Type B pancreatic cell (in vitro differentiated cells): ENCODE measurements at regions not wholly inside any gene's neighbourhood (a gene's known extent, or its start where the extent isn't known, plus 50 kb on each side); places are given as distances from the start of the nearest gene placed in this dataset.

Experiments
- DNase-seq: peaks from one replicate; pipeline ENCODE4 v3.0.0; 2021; ENCODE audit warnings: mixed read lengths; ENCODE audit not compliant: unreplicated experiment; ENCODE audit errors: extremely low spot score
- H3K27ac Mint-ChIP-seq: 2 replicates; pipeline ENCODE4 v1.8.0; 2021; ENCODE audit warnings: mild to moderate bottlenecking, mixed read lengths
- H3K27me3 Mint-ChIP-seq: 2 replicates; pipeline ENCODE4 v1.8.0; 2021; ENCODE audit warnings: mixed read lengths
- H3K36me3 Mint-ChIP-seq: 2 replicates; pipeline ENCODE4 v1.8.0; 2021; ENCODE audit warnings: mixed read lengths
- H3K4me1 Mint-ChIP-seq: one replicate; pipeline ENCODE4 v1.8.0; 2021; ENCODE audit warnings: mixed read lengths; ENCODE audit not compliant: unreplicated experiment
- H3K4me3 Mint-ChIP-seq: 2 replicates; pipeline ENCODE4 v1.8.0; 2021; ENCODE audit warnings: mild to moderate bottlenecking, mixed read lengths
- H3K9me3 Mint-ChIP-seq: 2 replicates; pipeline ENCODE4 v1.8.0; 2021; ENCODE audit warnings: mixed read lengths
- CTCF ChIP-seq: fragments of 200-600 bp; sonication (generic); conservative IDR thresholded peaks from 2 replicates; pipeline ENCODE4 v1.5.0; 2021; ENCODE audit warnings: antibody characterized with exemption, mild to moderate bottlenecking

GRCh38 chr14:98889836-98890185, 382.2 kb downstream of the BCL11B start:
- Mint-ChIP-seq H3K27ac (no peak overlapping the region), H3K4me1 (peaks cover 8% of the 10 kb centered on the region), H3K27me3 (no peaks in the 10 kb centered on the region), H3K9me3 (peaks cover 4% of the 10 kb centered on the region), H3K36me3 (no peaks in the 10 kb centered on the region), H3K4me3 (no peak overlapping the region)
- TF ChIP-seq CTCF: no peak
- no peak for DNase-seq

- Mint-ChIP-seq H3K9me3 (no peaks in the 10 kb centered on the region), H3K27me3 (no peaks in the 10 kb centered on the region), H3K4me1 (peaks cover 8% of the 10 kb centered on the region), H3K27ac (no peak overlapping the region), H3K4me3 (no peak overlapping the region), H3K36me3 (no peaks in the 10 kb centered on the region)
- no peak for DNase-seq
- no peak for TF ChIP-seq CTCF
These were observed 381.2 kb downstream of the BCL11B start for GRCh38 chr14:98890556-98891340.

- TF ChIP-seq CTCF: no peak
- no peaks in the 10 kb centered on the region for H3K36me3 Mint-ChIP-seq
- H3K9me3 Mint-ChIP-seq: no peaks in the 10 kb centered on the region
- no peaks in the 10 kb centered on the region for H3K27me3 Mint-ChIP-seq
- H3K27ac Mint-ChIP-seq: no peak overlapping the region
- DNase-seq: no peak
- no peak overlapping the region for H3K4me3 Mint-ChIP-seq
- peaks cover 8% of the 10 kb centered on the region for H3K4me1 Mint-ChIP-seq
These were observed 378.3 kb downstream of the BCL11B start for GRCh38 chr14:98893675-98894074.

GRCh38 chr14:98894600-98894999, 377.4 kb downstream of the BCL11B start:
- H3K9me3 Mint-ChIP-seq: no peaks in the 10 kb centered on the region
- peaks cover 6% of the 10 kb centered on the region for H3K4me1 Mint-ChIP-seq
- no peak overlapping the region for H3K27ac Mint-ChIP-seq
- no peaks in the 10 kb centered on the region for H3K27me3 Mint-ChIP-seq
- H3K36me3 Mint-ChIP-seq: no peaks in the 10 kb centered on the region
- H3K4me3 Mint-ChIP-seq: no peak overlapping the region
- DNase-seq: no peak
- TF ChIP-seq CTCF: no peak

GRCh38 chr14:98896449-98896848, 375.5 kb downstream of the BCL11B start:
- no peak for TF ChIP-seq CTCF
- Mint-ChIP-seq H3K36me3 (no peaks in the 10 kb centered on the region), H3K4me1 (peaks cover 3% of the 10 kb centered on the region), H3K9me3 (no peaks in the 10 kb centered on the region), H3K27ac (no peak overlapping the region), H3K27me3 (no peaks in the 10 kb centered on the region), H3K4me3 (no peak overlapping the region)
- no peak for DNase-seq
